Epidermal melanocyte (primary cell): ENCODE measurements at regions not wholly inside any gene's neighbourhood (a gene's known extent, or its start where the extent isn't known, plus 50 kb on each side); places are given as distances from the start of the nearest gene placed in this dataset.

ENCODE experiments used
- DNase-seq: peaks from one replicate; pipeline ENCODE4 v3.0.0; 2011; ENCODE audit warnings: low spot score; ENCODE audit not compliant: insufficient read length

- DNase-seq: no peak
These were observed 202.0 kb upstream of the MTPN start for GRCh38 chr7:136179154-136179553.

GRCh38 chr7:136174477-136175125 is 197.4 kb upstream of the MTPN start:
- no peak for DNase-seq

- no peak for DNase-seq
These were observed 196.7 kb upstream of the MTPN start for GRCh38 chr7:136173874-136174273.

- no peak for DNase-seq
These were observed 194.1 kb upstream of the MTPN start for GRCh38 chr7:136171233-136171632.

GRCh38 chr7:136168821-136169220 is 191.7 kb upstream of the MTPN start:
- no peak for DNase-seq

GRCh38 chr7:136167991-136168390 is 190.8 kb upstream of the MTPN start:
- no peak for DNase-seq

- no peak for DNase-seq
These were observed 189.4 kb upstream of the MTPN start for GRCh38 chr7:136166521-136166920.

GRCh38 chr7:136163340-136163801 is 186.2 kb upstream of the MTPN start:
- no peak for DNase-seq

GRCh38 chr7:136150311-136150710 is 173.2 kb upstream of the MTPN start:
- DNase-seq: no peak

GRCh38 chr7:136148920-136149319 is 171.8 kb upstream of the MTPN start:
- no peak for DNase-seq

GRCh38 chr7:136146925-136147324 is 169.8 kb upstream of the MTPN start:
- DNase-seq: no peak

- DNase-seq: no peak
These were observed 167.0 kb upstream of the MTPN start for GRCh38 chr7:136144182-136144581.

GRCh38 chr7:136143271-136143670 is 166.1 kb upstream of the MTPN start:
- no peak for DNase-seq

GRCh38 chr7:136142583-136142982 is 165.4 kb upstream of the MTPN start:
- no peak for DNase-seq

GRCh38 chr7:136140469-136140868 is 163.3 kb upstream of the MTPN start:
- DNase-seq: no peak

GRCh38 chr7:136139417-136139816 is 162.3 kb upstream of the MTPN start:
- no peak for DNase-seq

GRCh38 chr7:136138991-136139390 is 161.8 kb upstream of the MTPN start:
- no peak for DNase-seq

GRCh38 chr7:136136906-136137454 is 159.8 kb upstream of the MTPN start:
- no peak for DNase-seq

- DNase-seq: no peak
These were observed 157.3 kb upstream of the MTPN start for GRCh38 chr7:136134503-136134902.

GRCh38 chr7:136133551-136133950 is 156.4 kb upstream of the MTPN start:
- no peak for DNase-seq

- no peak for DNase-seq
These were observed 154.1 kb upstream of the MTPN start for GRCh38 chr7:136131304-136131630.

- no peak for DNase-seq
These were observed 153.5 kb upstream of the MTPN start for GRCh38 chr7:136130511-136131303.

GRCh38 chr7:136128050-136128449 is 150.9 kb upstream of the MTPN start:
- no peak for DNase-seq
